Activated CD4-positive, alpha-beta T cell treated with anti-CD3 and anti-CD28 coated beads, Interleukin-2, amount 50 U/mL, for 24 hours (primary cell): ENCODE measurements at regions not wholly inside any gene's neighbourhood (a gene's known extent, or its start where the extent isn't known, plus 50 kb on each side); places are given as distances from the start of the nearest gene placed in this dataset.
"Not testable (repeated sequence)": the region's sequence is repeated elsewhere in the genome, so short reads cannot be mapped to it uniquely, and the experiment has no call there.

Experiments used
- DNase-seq, 2 donors: peaks; one replicate each; pipeline ENCODE4 v3.0.0-alpha.2; 2020; ENCODE audit warnings: low read depth in 1 of 2, low spot score in 1 of 2

GRCh38 chr1:14136152-14136763 lies 436.3 kb downstream of the PRDM2 start:
- no peak for DNase-seq

DNA sequence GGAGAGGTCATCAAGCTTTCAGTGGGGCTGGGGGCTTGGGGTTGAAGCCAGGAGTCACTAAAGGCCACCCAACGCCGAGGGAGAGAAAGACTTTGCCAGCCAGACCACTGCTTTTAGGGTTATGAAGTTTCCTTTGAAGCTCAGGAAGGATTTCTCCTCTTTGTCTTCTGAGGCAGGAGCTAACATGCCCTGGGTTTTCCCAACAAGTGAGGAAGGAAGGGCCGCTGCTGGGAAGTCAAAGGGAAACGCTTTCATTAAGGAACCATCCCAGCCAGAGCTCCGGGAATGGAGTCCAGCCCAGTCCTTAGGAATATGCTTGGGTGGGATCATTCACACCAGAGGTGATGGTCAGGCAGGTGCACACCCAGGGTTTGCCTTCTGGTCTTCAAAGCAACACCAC lies 436.9 kb downstream of the PRDM2 start:
- DNase-seq = no peak

DNA sequence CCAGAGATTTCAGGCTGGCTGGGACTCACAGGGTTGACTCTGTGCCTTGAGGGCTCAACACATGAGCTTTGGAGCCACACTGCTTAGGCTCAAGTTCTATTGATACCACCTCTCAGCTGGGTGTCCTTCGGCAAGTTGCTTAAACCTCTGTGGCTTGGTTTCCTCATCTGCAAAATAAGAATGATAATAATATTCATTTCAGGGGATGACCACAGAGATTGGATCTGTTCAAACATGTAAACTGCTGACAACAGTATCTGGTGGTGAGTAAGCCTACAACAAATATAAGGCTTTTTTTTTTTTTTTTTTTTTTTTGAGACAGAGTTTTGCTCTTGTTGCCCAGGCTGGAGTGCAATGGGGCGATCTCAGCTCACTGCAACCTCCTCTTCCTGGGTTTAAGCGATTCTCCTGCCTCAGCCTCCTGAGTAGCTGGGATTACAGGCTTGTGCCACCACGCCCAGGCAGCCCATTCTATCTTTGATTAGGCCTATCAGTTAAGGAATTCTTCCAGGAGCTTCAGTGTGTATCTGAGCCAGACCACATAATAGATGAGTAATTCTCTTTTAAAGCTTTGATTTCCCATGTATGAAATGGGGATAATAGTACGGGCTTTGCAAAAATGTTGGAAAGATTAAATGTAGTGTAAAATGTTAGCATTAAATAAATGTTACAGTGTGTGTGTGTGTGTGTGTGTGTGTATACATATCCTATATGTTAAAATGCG lies 437.6 kb downstream of the PRDM2 start:
- no peak for DNase-seq

- DNase-seq = no peak
These were observed 438.1 kb downstream of the PRDM2 start for GRCh38 chr1:14138135-14138506.

GRCh38 chr1:14138687-14139086 lies 438.7 kb downstream of the PRDM2 start:
- no peak for DNase-seq

GRCh38 chr1:14140831-14141401 lies 440.9 kb downstream of the PRDM2 start:
- DNase-seq = no peak

GRCh38 chr1:14141656-14142055 lies 441.7 kb downstream of the PRDM2 start:
- no peak for DNase-seq

DNA sequence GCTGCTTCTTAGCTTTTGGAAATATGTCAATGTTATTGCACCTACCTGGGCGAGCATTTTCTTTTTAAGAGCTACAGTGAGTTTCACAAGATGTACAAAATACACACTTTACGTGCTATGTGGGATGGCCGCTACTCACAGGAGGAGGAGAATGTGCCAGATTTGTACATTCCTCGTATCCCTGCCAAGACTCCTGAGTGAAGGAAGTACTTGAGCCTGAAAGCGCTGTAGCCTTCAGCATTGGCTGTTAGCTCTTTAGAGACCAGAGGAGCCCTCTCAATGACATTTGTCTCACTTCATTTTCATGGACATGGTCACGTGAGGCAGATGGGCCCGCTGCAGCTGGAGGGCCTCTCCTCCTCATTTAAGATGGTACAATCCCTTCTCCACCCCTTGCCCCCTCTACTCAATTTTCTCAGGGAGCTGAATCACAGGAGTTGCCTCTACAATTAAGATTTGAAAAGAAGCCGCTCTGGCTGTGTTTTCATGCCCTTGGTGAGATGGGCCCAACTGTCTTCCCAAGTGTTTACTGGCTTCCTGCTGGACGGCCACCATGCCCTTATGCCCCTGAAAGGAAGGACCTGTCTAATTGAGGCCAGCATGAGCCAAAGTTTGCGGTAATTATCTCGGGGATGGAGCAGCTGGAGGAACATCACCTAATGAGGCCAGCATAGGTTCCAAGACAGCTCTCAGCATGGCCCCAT lies 442.6 kb downstream of the PRDM2 start:
- DNase-seq = no peak

- no peak for DNase-seq
These were observed 443.8 kb downstream of the PRDM2 start for GRCh38 chr1:14143777-14144176.

GRCh38 chr1:14148526-14148925 lies 448.5 kb downstream of the PRDM2 start:
- no peak for DNase-seq

GRCh38 chr1:14149431-14149830 lies 449.1 kb upstream of the KAZN start:
- DNase-seq = no peak

DNA sequence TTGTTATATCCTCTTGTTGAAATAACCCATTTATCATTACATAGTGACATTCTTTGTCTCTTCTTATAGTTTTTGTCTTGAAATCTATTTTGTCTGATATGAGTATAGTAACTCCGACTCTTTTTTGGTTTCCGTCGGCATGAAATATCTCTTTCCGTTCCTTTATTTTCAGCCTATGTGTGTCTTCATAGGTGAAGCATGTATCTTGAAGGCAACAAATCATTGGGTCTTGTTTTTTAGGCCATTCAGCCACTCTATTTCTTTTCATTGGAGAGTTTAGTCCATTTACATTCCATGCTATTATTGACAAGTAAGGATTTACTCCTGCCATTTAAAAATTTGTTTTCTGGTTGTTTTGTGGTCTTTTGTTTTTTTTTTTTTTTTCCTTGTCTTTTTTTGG lies 441.9 kb upstream of the KAZN start:
- no peak for DNase-seq

- no peak for DNase-seq
These were observed 437.7 kb upstream of the KAZN start for GRCh38 chr1:14160781-14161180.

GRCh38 chr1:14163246-14163645 lies 435.2 kb upstream of the KAZN start:
- DNase-seq = no peak

DNA sequence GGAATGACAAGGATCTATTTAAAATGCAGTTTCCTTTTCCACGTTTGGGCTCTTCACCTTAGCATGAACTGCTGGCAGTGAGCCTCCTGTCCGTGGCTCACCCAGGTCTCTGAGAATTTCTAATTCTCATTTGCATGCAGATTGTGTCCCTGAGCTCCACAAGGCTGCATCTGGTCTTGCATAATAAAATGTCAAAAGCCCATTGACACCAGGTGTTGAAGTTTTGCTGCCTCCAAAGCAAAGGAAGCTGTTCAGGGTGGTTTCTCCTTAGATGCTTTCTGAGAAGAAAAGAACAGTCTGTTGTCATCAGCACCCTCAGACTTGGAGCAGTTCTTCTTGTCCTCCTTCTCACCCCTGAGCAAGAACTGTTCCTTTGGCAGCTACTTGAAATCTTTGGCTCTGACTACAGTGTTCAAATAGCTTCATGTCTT lies 433.1 kb upstream of the KAZN start:
- DNase-seq = no peak

DNA sequence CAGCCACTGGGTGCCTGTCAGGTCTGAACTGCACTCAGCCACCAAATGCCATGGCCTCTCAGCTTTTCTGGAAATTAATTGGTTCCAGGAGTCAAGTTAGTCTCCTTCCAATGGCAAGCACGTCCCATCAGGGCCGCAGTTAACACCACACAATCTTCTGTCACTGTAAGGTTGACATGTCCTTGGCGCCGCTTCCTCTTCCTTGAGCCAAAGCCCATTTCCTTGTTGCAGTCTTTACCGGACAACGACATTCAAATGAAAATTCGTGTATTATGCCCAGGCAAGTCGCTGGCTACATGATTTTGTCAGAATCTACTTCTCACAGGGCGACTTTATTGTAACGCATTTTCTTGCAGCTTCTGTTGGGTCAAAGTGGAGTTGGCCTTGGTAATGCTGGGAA lies 430.6 kb upstream of the KAZN start:
- DNase-seq = no peak

- no peak for DNase-seq
These were observed 430.0 kb upstream of the KAZN start for GRCh38 chr1:14168326-14169063.

DNA sequence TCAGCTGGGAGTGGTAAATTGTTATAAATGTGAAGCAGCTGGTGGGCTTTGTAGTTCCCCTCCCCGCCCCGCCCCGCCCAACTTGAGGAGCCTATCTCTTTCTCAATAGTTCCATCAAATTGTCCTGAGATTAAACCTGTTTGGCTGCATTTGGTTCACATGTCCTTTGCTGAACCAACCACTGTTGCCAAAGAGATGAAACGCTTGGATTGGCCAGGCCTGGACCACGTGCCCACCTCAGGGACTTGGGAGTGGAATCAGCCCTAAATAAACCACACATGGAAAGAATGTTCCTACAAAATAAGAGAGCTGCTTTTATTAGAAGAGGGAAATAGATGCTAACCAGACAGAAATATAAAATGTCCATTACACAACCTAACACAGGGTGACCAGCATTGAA lies 424.9 kb upstream of the KAZN start:
- DNase-seq = no peak

- not testable (repeated sequence) for DNase-seq
These were observed 420.6 kb upstream of the KAZN start for GRCh38 chr1:14177866-14178265.

- DNase-seq = no peak
These were observed 417.7 kb upstream of the KAZN start for GRCh38 chr1:14180738-14181137.

DNA sequence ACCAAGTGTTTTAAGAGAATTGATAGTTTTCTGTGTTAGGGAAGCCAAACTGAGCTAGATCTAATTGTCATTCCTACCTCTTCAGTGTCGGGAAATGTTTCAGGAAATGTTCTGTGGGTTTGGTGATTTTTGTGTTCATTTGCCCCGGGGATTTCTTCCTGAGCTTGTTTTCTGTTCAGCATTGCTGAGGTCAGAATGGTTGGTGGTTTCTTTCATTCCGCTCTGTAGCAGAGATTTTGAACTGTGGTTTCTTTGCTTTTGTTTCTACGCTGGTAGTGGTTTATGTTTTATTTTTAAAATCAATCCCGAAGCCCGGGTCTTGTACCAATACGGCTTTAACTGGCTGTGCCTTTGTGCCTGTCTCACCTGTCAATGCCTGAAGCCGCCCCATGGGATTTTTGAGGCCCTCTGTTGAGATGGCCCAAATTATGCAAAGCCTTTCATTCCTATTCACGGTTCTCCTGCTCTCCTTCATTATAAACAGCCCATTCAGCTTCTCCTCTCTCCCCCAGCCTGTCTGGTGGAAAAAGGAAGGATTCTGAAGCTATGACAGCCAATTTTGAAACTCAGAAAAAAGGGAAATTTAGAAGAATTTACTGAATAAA lies 417.2 kb upstream of the KAZN start:
- DNase-seq = no peak
